ENCODE measurements at regions not wholly inside any gene's neighbourhood (a gene's known extent, or its start where the extent isn't known, plus 50 kb on each side); places are given as distances from the start of the nearest gene placed in this dataset.

- no peak for DNase-seq
Measured at GRCh38 chr2:118322406-118322805, 234.1 kb downstream of the INSIG2 start.

GRCh38 chr2:118321432-118322105 is 233.3 kb downstream of the INSIG2 start:
- DNase-seq, result no peak

- DNase-seq, result peak; percentile 57
Measured at GRCh38 chr2:118320658-118321057, 232.4 kb downstream of the INSIG2 start.

GRCh38 chr2:118320196-118320595 is 231.9 kb downstream of the INSIG2 start:
- no peak for DNase-seq

- DNase-seq, result no peak
Measured at GRCh38 chr2:118319271-118319684, 231.0 kb downstream of the INSIG2 start.

GRCh38 chr2:118315606-118316005 is 227.3 kb downstream of the INSIG2 start:
- DNase-seq, result no peak

- DNase-seq, result no peak
Measured at GRCh38 chr2:118312969-118313756, 224.9 kb downstream of the INSIG2 start.

- no peak for DNase-seq
Measured at GRCh38 chr2:118310681-118311429, 222.6 kb downstream of the INSIG2 start.

- DNase-seq, result peak; percentile 80
Measured at GRCh38 chr2:118309946-118310680, 221.8 kb downstream of the INSIG2 start.

GRCh38 chr2:118309257-118309945 is 221.1 kb downstream of the INSIG2 start:
- DNase-seq, result no peak

- DNase-seq, result no peak
Measured at GRCh38 chr2:118307864-118308263, 219.6 kb downstream of the INSIG2 start.

GRCh38 chr2:118301248-118301647 is 213.0 kb downstream of the INSIG2 start:
- DNase-seq, result no peak

- no peak for DNase-seq
Measured at GRCh38 chr2:118300832-118301231, 212.6 kb downstream of the INSIG2 start.

GRCh38 chr2:118296663-118297062 is 208.4 kb downstream of the INSIG2 start:
- no peak for DNase-seq

- DNase-seq, result no peak
Measured at GRCh38 chr2:118295592-118296390, 207.5 kb downstream of the INSIG2 start.

GRCh38 chr2:118294063-118294462 is 205.8 kb downstream of the INSIG2 start:
- DNase-seq, result no peak

- peak; percentile 19 for DNase-seq
Measured at GRCh38 chr2:118292991-118293390, 204.7 kb downstream of the INSIG2 start.

GRCh38 chr2:118291251-118291880 is 203.1 kb downstream of the INSIG2 start:
- DNase-seq, result peak; percentile 26

- DNase-seq, result no peak
Measured at GRCh38 chr2:118290411-118291250, 202.4 kb downstream of the INSIG2 start.
